ENCODE measurements at regions not wholly inside any gene's neighbourhood (a gene's known extent, or its start where the extent isn't known, plus 50 kb on each side); places are given as distances from the start of the nearest gene placed in this dataset.

GRCh38 chr14:101017806-101018560 is 114.5 kb upstream of the RTL1 start:
- peaks cover 5% of the 10 kb centered on the region for H3K27me3 ChIP-seq
- H3K4me1 ChIP-seq (ENCODE audit: control insufficient read depth in 1 of 2, insufficient read depth in 1 of 2, low read depth in 1 of 2, low read length in 1 of 2), result no peaks in the 10 kb centered on the region
- no peak overlapping the region for H3K27ac ChIP-seq
- H3K9me3 ChIP-seq, result no peaks in the 10 kb centered on the region
- no peak for TF ChIP-seq CTCF (IDR thresholded peaks at IDR 0.05)
- no peaks in the 10 kb centered on the region for H3K36me3 ChIP-seq
- no peak overlapping the region for H3K4me3 ChIP-seq (ENCODE audit: low read depth in 1 of 2, low read length in 1 of 2)

DNA sequence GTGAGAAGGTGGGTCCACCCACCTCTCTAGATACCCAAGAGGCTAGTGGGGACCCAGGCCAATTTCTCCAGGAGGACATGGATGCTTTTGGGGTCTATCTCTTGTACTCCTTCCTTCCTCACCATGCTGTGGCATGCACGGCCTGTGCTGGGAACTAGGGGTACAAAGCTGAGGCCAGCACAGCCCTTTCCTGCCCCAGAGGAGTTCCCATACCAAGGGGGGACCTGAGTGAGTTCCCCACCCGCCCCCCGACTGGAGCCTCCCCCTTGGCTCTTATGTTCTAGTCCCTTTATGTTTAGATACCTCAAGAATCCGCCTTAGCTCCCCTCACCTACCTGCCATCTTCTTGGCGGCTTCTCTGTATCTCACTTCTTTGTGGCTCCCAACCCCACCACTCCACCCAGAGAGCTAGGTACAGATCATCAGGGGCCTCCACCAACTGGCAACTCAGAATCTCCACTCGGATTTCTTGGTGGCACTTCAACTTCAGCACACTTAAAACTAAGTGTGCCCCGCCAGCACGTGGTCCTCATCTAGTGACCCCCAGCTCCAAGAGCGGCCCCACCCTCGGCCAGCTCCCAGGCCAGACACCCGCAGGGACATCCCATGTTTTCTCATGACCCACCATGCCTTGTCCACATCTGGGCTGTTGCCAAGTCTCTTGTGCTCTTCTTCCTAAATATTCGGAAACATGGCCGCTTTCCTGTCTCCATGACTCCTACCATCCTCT is 115.2 kb upstream of the RTL1 start:
- Histone ChIP-seq H3K27me3 (peaks cover 5% of the 10 kb centered on the region), H3K4me1 (ENCODE audit: control insufficient read depth in 1 of 2, insufficient read depth in 1 of 2, low read depth in 1 of 2, low read length in 1 of 2) (no peaks in the 10 kb centered on the region), H3K9me3 (no peaks in the 10 kb centered on the region), H3K27ac (no peak overlapping the region), H3K4me3 (ENCODE audit: low read depth in 1 of 2, low read length in 1 of 2) (no peak overlapping the region), H3K36me3 (no peaks in the 10 kb centered on the region)
- TF ChIP-seq CTCF (IDR thresholded peaks at IDR 0.05), result no peak

DNA sequence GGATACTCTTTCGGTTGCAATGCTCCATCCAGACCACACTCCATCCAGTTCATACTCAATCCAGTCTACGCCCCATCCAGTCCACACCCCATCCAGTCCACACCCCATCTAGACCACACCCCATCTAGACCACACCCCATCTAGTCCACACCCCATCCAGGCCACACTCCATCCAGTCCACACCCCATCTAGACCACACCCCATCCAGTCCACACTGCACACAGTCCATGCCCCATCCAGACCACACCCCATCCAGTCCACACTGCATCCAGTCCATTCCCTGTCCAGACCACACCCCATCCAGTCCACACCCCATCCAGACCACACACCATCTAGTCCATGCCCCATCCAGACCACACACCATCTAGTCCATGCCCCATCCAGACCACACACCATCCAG is 116.0 kb upstream of the RTL1 start:
- no peak for TF ChIP-seq CTCF (IDR thresholded peaks at IDR 0.05)

DNA sequence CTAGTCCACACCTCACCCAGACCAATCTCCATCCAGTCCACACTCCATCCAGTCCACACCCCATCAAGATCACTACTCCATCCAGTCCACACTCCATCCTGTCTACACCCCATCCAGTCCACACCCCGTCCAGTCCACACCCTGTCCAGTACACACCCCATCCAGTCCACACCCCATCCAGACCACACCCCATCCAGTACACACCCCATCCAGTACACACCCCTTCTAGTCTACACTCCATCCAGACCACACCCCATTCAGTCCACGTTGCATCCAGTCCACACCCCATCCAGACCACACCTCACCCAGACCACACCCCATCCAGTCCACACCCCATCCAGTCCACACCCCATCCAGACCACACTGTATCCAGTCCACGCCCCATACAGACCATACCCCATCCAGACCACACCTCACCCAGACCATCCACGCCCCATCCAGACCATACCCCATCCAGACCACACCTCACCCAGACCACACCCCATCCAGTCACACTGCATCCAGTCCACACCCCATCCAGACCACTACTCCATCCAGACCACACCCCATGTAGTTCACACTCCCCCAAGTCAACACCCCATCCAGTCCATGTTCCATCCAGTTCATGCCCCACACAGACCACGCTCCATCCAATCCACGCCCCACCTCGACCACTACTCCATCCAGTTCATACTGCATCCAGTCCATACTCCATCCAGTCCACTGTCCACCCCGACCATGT is 116.6 kb upstream of the RTL1 start:
- no peaks in the 10 kb centered on the region for H3K9me3 ChIP-seq
- H3K4me1 ChIP-seq (ENCODE audit: control insufficient read depth in 1 of 2, insufficient read depth in 1 of 2, low read depth in 1 of 2, low read length in 1 of 2), result no peaks in the 10 kb centered on the region
- no peak overlapping the region for H3K27ac ChIP-seq
- H3K4me3 ChIP-seq (ENCODE audit: low read depth in 1 of 2, low read length in 1 of 2), result no peak overlapping the region
- peaks cover 5% of the 10 kb centered on the region for H3K27me3 ChIP-seq
- no peak for TF ChIP-seq CTCF (IDR thresholded peaks at IDR 0.05)
- H3K36me3 ChIP-seq, result no peaks in the 10 kb centered on the region

More for the DNA sequence above, 116.0 kb upstream of the RTL1 start:
- Histone ChIP-seq H3K4me1 (ENCODE audit: control insufficient read depth in 1 of 2, insufficient read depth in 1 of 2, low read depth in 1 of 2, low read length in 1 of 2) (no peaks in the 10 kb centered on the region), H3K9me3 (no peaks in the 10 kb centered on the region), H3K36me3 (no peaks in the 10 kb centered on the region), H3K27me3 (peaks cover 5% of the 10 kb centered on the region), H3K4me3 (ENCODE audit: low read depth in 1 of 2, low read length in 1 of 2) (no peak overlapping the region), H3K27ac (no peak overlapping the region)

GRCh38 chr14:101020834-101021370 is 117.4 kb upstream of the RTL1 start:
- Histone ChIP-seq H3K4me1 (ENCODE audit: control insufficient read depth in 1 of 2, insufficient read depth in 1 of 2, low read depth in 1 of 2, low read length in 1 of 2) (no peaks in the 10 kb centered on the region), H3K27ac (no peak overlapping the region), H3K27me3 (no peaks in the 10 kb centered on the region), H3K36me3 (no peaks in the 10 kb centered on the region), H3K9me3 (no peaks in the 10 kb centered on the region), H3K4me3 (ENCODE audit: low read depth in 1 of 2, low read length in 1 of 2) (no peak overlapping the region)
- no peak for TF ChIP-seq CTCF (IDR thresholded peaks at IDR 0.05)
